Retina (tissue), 1 donor: ENCODE measurements at regions not wholly inside any gene's neighbourhood (a gene's known extent, or its start where the extent isn't known, plus 50 kb on each side); places are given as distances from the start of the nearest gene placed in this dataset.

Experiments used
- DNase-seq: peaks from one replicate; pipeline ENCODE4 v3.0.0-alpha.2; 2016

- DNase-seq: no peak
Observed at GRCh38 chr10:32169556-32169955, 113.3 kb upstream of the KIF5B start.

GRCh38 chr10:32167450-32167849, 111.2 kb upstream of the KIF5B start:
- no peak for DNase-seq

GRCh38 chr10:32166365-32166764, 110.1 kb upstream of the KIF5B start:
- no peak for DNase-seq

- DNase-seq: no peak
Observed at GRCh38 chr10:32163762-32164148, 107.5 kb upstream of the KIF5B start.

GRCh38 chr10:32163071-32163761, 107.0 kb upstream of the KIF5B start:
- no peak for DNase-seq

GRCh38 chr10:32161586-32161985, 105.4 kb upstream of the KIF5B start:
- no peak for DNase-seq

GRCh38 chr10:32160864-32161263, 104.6 kb upstream of the KIF5B start:
- no peak for DNase-seq

DNA sequence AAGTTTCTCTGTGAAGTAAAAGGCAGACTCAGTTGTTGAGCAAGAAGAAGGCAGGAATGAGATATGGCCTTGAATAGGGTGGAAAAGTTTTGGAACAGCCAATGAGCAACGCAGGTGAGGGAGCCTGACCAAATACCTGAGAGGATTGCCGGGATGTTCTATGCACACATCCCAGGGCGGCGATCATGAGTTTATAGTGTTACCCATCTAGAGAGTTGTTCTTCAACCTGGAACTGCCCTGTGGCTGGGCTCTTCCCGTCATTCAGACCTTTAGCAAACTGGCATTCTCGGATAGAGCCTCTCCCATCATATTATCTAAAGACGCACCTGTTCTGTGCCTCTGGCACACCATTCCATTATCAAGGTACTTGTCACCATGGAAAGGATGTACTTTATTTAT, 103.0 kb upstream of the KIF5B start:
- no peak for DNase-seq

DNA sequence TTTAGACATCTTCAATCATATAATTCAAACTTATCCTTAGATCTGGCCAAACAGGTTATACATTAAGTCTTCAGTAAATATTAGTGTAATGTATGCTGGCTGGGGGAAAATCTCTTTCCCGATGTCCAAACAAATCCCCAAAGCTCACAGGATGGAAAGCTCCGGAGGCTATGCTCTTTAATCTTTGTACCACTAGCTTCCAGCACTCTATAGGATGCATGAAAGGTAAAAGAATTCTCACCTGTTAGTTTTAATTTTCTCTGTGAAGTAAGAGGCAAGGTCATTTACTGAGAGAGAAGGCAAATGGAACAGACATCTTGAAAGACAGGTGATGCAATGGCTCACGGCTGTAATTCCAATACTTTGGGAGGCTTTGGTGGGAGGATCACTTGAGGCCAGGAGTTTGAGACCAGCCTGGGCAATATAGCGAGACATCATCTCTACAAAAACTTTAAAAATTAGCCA, 99.8 kb upstream of the KIF5B start:
- no peak for DNase-seq

DNA sequence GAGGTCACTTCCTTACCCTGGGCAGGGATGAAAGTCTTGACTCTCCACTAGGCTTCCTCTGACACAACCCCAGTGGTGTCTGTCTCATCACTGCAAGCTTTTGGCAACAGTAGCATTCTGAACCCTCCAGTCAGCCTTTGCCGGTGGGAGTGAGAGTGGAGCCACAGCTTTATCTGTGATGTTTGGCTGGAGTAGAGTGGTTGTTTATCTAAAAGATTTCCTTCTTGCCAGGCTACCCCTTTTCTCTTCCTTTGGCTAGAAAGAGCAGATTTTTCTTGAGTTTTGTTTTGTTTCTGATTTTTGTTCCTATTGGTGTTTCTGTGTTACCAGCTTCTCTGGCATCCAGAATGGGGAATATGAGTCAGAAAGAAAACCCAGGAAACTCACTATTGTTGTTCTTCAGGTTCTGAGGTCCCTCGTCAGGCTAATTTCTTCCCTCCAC, 98.9 kb upstream of the KIF5B start:
- DNase-seq: no peak

DNA sequence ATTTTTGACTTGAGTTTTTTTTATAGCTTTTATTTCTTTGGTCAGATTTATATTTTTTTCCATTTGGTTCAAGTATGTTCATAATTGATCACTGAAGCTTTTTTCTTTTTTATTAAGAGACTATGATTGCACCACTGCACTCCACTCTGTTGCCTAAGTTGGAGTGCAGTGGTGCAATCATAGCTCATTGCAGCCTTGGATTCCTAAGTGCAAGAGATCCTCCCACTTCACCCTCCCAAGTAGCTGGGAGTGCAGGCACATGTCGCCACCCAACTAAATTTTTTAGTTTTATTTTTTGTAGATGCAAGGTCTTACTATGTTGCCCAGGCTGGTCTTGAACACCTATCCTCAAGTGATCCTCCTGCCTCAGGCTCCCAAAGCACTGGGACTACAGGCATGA, 97.7 kb upstream of the KIF5B start:
- no peak for DNase-seq

DNA sequence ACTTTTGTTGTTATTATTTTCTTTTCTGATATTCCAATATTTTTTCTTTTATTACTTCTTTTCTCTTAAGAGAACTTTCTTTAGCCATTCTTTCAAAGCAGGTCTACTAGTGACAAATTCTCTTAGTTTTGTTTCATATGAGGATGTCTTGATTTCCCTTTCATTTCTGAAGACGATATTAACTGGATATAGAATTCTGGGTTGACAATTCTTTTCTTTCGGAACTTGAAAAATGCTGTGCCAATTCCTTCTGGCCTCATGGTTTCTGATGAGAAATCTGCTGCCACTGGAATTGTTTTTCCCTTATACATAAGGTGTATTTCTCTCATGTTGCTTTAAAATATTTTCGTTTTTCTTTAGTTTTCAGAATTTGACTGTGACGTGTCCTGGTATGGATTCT, 97.0 kb upstream of the KIF5B start:
- DNase-seq: no peak

GRCh38 chr10:32151871-32152270, 95.6 kb upstream of the KIF5B start:
- no peak for DNase-seq

DNA sequence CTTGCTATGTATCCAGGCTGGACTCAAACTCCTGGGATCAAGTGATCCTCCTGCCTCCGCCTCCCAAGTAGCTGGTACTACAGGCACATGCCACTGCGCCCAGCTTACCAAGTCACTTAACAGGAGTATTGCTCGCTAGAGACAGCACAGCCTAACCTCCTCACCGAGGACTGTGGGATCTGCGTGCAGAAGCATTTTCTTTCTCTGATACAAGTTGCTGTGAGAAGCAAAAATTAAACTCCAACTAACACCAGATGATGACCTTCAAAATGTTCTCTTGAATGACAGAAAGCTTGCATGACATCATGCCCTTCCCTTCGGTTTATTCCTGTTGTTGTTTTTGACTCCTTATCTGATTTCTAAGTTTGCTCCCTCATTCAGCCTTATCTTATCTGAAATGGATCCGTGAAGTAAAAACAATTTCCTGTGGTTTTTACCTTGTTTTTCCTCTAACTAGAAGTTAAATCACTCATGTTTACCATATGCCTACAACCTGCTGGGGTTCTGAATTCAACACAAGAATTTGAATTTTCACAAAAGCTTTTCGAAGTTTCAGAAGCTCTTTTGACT, 94.4 kb upstream of the KIF5B start:
- no peak for DNase-seq

- DNase-seq: no peak
Observed at GRCh38 chr10:32149252-32149955, 93.2 kb upstream of the KIF5B start.

DNA sequence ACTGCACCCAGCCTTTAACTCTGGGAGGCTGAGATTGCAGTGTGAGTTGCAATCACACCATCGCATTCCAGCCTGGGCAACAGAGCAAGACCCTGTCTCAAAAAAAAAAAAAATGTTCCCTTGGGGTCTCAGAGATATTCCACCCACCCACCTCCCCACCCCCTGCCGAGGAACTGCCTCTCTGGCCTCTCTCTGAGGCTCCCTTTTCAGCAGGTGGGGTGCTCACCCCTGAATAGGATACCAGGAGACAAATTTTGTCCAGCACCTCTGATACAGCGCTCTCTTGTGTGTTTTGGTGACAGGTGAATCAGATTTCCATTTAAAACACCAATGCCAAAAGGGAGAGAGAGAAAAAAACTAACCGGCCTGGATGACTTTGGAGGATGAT, 92.6 kb upstream of the KIF5B start:
- no peak for DNase-seq

- DNase-seq: no peak
Observed at GRCh38 chr10:32147730-32148129, 91.5 kb upstream of the KIF5B start.

DNA sequence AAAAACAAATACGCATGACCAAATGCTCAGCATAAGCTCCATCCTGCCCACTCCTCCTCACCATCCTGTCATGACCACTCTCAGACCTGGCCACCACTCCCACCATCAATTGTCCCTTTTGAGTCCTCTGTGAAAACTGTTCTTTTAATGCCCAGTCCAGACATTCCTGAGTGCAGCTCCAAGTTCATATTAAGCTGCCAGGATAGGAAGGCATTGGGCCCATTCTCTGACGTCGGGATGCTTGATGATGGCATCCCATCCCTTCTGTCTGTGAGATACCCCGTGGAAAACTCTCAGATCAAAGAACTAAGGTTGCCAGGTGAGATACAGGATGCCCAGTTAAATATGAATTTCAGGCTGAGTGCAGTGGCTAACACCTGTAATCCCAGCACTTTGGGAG, 89.9 kb upstream of the KIF5B start:
- no peak for DNase-seq

DNA sequence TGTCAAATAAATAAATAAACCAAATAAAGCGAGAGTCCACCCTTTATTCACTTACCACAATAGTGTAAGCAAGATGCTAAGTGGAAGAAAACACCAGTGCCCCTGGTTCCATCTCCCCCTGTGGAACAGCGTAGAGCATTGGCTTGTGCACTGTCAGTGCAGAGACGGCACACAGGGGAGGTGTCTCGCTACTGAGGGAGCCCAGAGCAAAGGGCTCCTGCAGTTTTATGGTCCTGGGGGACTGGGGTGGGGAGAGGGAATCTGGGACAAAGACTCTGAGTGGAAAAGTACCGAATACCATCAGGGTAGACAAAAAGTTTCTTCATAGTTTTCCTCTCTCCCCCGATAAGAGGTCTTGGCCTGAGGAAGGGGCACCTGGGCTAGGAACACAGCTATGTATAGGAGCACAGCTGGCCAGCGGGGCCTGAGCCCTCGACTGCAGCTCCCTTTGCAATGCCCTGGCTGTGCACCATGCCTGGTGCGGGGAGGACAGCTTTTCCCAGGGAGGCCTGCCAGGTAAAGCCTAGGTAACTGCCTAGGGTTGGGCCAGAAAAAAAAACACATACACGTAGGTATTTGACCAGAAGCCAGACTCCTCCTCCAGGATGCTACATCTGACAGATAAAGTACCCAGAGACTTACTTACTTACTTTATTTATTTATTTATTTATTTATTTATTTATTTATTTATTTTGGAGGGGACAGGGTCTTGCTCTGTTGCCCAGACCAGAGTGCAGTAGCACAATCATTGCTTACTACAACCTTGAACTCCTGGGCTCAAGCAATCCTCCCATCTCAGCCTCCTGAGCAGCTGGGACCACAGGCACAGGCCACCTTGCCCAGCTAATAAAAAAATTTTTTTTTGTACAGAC, 88.8 kb upstream of the KIF5B start:
- DNase-seq: no peak

DNA sequence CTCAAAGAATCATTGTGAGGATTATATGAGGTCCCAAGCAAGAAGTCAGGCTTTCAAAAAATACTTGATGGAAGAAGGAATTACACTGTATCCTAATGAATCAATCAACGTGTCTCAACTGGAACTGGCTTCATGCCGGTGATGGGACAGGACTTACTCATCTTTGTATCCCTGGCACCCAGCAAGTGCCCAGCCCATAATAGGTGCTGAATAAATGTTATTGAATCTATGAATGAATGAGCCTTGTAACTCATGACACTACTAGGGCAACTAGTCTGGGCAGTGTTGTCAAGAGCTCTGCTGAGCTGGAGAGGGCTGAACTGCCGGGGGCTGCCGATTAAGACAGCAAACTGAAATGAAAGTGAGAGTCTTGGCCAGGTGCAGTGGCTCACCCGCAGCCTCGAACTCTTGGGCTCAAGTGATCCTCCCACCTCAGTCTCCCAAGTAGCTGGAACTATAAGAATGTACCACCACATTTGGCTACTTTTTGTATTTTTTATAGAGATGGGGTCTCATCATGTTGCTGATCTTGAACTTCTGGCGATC, 87.2 kb upstream of the KIF5B start:
- no peak for DNase-seq

DNA sequence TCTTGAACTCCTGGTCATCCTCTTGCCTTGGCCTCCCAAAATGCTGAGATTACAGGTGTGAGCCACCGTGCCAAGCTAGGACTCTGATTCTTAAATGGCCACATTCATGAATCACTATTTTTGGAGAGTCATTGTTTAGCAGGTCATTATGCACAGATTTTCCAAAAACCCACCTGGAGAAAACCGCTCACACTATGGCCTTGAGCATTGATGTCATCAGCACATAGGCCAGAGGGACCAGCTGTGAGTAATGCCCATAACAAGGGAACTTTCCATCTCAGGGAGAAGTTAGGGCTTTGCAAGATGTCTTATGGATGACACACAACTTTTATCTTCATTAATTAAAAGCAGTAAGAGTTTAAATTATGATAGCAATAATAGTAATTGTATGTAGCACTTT, 86.4 kb upstream of the KIF5B start:
- DNase-seq: no peak

DNA sequence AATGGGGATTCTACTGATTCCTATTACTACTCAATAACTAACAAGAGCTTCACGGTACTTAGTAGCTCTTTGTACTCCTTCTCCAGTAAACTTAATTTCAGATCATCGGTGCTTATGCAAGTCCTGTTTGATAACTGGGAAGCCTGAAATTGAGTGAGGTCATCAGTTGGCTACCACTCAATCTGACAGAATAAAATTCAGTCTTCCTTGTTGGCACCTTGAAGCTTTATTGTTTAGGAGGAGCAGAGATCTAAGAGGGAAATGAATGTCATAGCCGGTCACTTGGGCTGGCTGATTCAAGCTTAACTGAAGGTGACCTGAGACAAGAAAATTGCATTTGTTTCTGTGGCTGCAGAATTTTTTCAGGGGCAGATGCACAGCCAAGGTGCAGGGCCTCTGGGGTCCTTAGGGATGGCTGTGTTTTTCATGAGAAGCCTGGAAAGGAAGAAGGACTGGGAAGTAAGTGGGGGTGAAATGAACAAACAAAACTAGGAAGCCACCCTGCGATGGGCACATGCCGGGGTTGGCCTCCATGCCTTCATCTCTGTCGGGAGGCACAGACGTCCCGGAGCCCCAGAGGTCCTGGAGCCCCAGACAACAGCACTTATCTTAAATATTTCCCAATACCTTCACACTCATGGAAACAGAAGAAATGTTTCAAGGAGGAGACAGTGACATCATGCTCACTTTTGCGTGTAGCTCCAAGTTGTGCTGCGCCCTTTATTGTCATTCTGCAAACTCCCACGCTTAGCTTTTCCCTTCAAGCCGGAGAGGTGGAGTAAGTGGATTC, 85.0 kb upstream of the KIF5B start:
- DNase-seq: no peak
